ENCODE measurements at regions not wholly inside any gene's neighbourhood (a gene's known extent, or its start where the extent isn't known, plus 50 kb on each side); places are given as distances from the start of the nearest gene placed in this dataset.

DNA sequence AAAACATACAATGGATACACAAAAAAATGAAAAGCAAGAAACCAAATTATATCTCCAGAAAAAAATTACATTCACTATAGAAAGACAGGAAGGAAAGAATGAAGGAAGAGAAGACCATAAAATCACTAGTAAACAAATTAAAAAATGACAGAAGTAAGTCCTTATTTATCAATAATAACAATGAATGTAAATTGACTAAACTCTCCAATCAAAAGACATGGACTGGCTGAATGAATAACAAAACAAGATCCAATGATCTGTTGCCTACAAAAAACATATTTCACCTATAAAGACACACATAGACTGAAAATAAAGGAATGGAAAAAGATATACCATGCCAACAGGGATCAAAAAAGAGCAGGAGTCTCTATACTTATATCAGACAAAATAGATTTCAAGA, 203.2 kb upstream of the F9 start:
- H2BK5ac ChIP-seq (ENCODE audit: low read depth, low read length), result no peak overlapping the region
- H2AK5ac ChIP-seq (ENCODE audit: low read depth, low read length), result no peak overlapping the region
- no peak overlapping the region for H3K23ac ChIP-seq (ENCODE audit: insufficient read length)
- H3K4me1 ChIP-seq (replicated peaks in 1 of 4; ENCODE audit: control insufficient read depth in 3 of 4, insufficient read depth in 4 of 4, low read length in 3 of 4), result no peaks in the 10 kb centered on the region
- H2BK20ac ChIP-seq (ENCODE audit: low read length), result no peak overlapping the region
- H3K56ac ChIP-seq (replicated peaks; ENCODE audit: insufficient read length, low read depth, low read length), result no peak overlapping the region
- H2BK12ac ChIP-seq (ENCODE audit: low read depth, low read length), result no peak overlapping the region
- ChIA-PET CTCF (ENCODE audit: partially characterized antibody) (no interaction called here), POLR2A (ENCODE audit: partially characterized antibody) (no interaction called here)
- H3K14ac ChIP-seq (ENCODE audit: insufficient read length), result no peak overlapping the region
- no peak overlapping the region for H3K18ac ChIP-seq (ENCODE audit: extremely low read depth, low read length)
- H3K9me3 ChIP-seq (ENCODE audit: insufficient read depth in 2 of 2, low read depth in 1 of 2, low read length in 1 of 2), result no peaks in the 10 kb centered on the region
- no peak overlapping the region for H4K5ac ChIP-seq (ENCODE audit: insufficient read length, low read depth, low read length)
- H4K8ac ChIP-seq (ENCODE audit: extremely low read depth, insufficient read depth, low read length), result no peak overlapping the region
- no peak overlapping the region for H2BK15ac ChIP-seq (ENCODE audit: low read length)
- no peaks in the 10 kb centered on the region for H3K23me2 ChIP-seq (ENCODE audit: low read depth, low read length)
- H3K9ac ChIP-seq (replicated peaks in 1 of 4; ENCODE audit: extremely low read depth in 1 of 4, low read depth in 3 of 4, low read length in 3 of 4), result no peak overlapping the region
- FAIRE-seq (no peak), DNase-seq (ENCODE audit: low read depth in 1 of 2, low spot score in 2 of 2) (no peak)
- no peak overlapping the region for H2AFZ ChIP-seq (ENCODE audit: low read length)
- no peak overlapping the region for H4K91ac ChIP-seq (replicated peaks; ENCODE audit: insufficient read length, low read length)
- H3K79me2 ChIP-seq (ENCODE audit: control insufficient read depth in 1 of 2, insufficient read depth in 2 of 2, low read length in 2 of 2), result no peaks in the 10 kb centered on the region
- H2BK120ac ChIP-seq (replicated peaks; ENCODE audit: low read depth, low read length), result no peak overlapping the region
- no peaks in the 10 kb centered on the region for H3K79me1 ChIP-seq (ENCODE audit: low read depth, low read length)
- no peaks in the 10 kb centered on the region for H3K36me3 ChIP-seq (ENCODE audit: control insufficient read depth in 2 of 4, insufficient read depth in 4 of 4, low read length in 3 of 4)
- H3K4ac ChIP-seq (replicated peaks; ENCODE audit: insufficient read length, low read depth, low read length), result no peak overlapping the region
- H3K27ac ChIP-seq (ENCODE audit: low read depth, low read length), result no peak overlapping the region
- no peaks in the 10 kb centered on the region for H4K20me1 ChIP-seq (replicated peaks in 1 of 2; ENCODE audit: control insufficient read depth in 1 of 2, insufficient read depth in 2 of 2, low read length in 2 of 2)
- H3K27me3 ChIP-seq (replicated peaks in 1 of 4; ENCODE audit: control insufficient read depth in 3 of 4, extremely low read depth in 1 of 4, insufficient read depth in 3 of 4, low read length in 3 of 4), result no peaks in the 10 kb centered on the region
- no peak overlapping the region for H3K4me3 ChIP-seq (ENCODE audit: extremely low read depth in 1 of 4, insufficient read depth in 2 of 4, low read depth in 3 of 4, low read length in 4 of 4)
- no peak overlapping the region for H3K4me2 ChIP-seq (ENCODE audit: insufficient read depth in 1 of 2, low read depth in 2 of 2, low read length in 2 of 2)
- TF ChIP-seq SP1 (IDR thresholded peaks at IDR 0.05; ENCODE audit: low read depth, low read length) (no peak), HDAC2 (IDR thresholded peaks at IDR 0.05; ENCODE audit: borderline replicate concordance in 1 of 2, low read depth in 2 of 2, low read length in 2 of 2) (no peak), ZNF274 (IDR thresholded peaks at IDR 0.05; ENCODE audit: borderline replicate concordance, extremely low read depth, low read length) (no peak), KDM1A (IDR thresholded peaks at IDR 0.05; ENCODE audit: borderline replicate concordance, low read length) (no peak), POU5F1 (IDR thresholded peaks at IDR 0.05; ENCODE audit: low read depth, low read length) (no peak), FOSL1 (IDR thresholded peaks at IDR 0.05; ENCODE audit: insufficient read depth, low read depth, low read length) (no peak), SP2 (IDR thresholded peaks at IDR 0.05; ENCODE audit: low read length) (no peak), CHD1 (IDR thresholded peaks at IDR 0.05; ENCODE audit: low read depth, low read length) (no peak)
- TF ChIP-seq, protein P1, sequence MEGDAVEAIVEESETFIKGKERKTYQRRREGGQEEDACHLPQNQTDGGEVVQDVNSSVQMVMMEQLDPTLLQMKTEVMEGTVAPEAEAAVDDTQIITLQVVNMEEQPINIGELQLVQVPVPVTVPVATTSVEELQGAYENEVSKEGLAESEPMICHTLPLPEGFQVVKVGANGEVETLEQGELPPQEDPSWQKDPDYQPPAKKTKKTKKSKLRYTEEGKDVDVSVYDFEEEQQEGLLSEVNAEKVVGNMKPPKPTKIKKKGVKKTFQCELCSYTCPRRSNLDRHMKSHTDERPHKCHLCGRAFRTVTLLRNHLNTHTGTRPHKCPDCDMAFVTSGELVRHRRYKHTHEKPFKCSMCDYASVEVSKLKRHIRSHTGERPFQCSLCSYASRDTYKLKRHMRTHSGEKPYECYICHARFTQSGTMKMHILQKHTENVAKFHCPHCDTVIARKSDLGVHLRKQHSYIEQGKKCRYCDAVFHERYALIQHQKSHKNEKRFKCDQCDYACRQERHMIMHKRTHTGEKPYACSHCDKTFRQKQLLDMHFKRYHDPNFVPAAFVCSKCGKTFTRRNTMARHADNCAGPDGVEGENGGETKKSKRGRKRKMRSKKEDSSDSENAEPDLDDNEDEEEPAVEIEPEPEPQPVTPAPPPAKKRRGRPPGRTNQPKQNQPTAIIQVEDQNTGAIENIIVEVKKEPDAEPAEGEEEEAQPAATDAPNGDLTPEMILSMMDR (IDR thresholded peaks at IDR 0.05; ENCODE audit: control extremely low read depth in 1 of 3, insufficient read depth in 1 of 3, low read depth in 1 of 3, low read length in 3 of 3), result no peak
- TF ChIP-seq, protein P2, sequence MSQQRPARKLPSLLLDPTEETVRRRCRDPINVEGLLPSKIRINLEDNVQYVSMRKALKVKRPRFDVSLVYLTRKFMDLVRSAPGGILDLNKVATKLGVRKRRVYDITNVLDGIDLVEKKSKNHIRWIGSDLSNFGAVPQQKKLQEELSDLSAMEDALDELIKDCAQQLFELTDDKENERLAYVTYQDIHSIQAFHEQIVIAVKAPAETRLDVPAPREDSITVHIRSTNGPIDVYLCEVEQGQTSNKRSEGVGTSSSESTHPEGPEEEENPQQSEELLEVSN (IDR thresholded peaks at IDR 0.05), result no peak
